ENCODE measurements at regions not wholly inside any gene's neighbourhood (a gene's known extent, or its start where the extent isn't known, plus 50 kb on each side); places are given as distances from the start of the nearest gene placed in this dataset.

- Histone ChIP-seq H3K79me2 (ENCODE audit: control insufficient read depth, insufficient read depth, low read length) (no peaks in the 10 kb centered on the region), H3K27me3 (ENCODE audit: control insufficient read depth, insufficient read depth, low read length) (peaks cover 4% of the 10 kb centered on the region), H2AFZ (ENCODE audit: low read length) (no peak overlapping the region), H3K4me2 (ENCODE audit: extremely low read depth, insufficient read depth, low read length) (no peak overlapping the region), H3K4me1 (ENCODE audit: control insufficient read depth, extremely low read depth, insufficient read depth, low read length) (peaks cover 2% of the 10 kb centered on the region), H3K4me3 (replicated peaks in 1 of 4; ENCODE audit: control extremely low read depth in 1 of 4, insufficient read depth in 1 of 4, low read depth in 3 of 4, low read length in 4 of 4) (no peak overlapping the region), H3K36me3 (ENCODE audit: control insufficient read depth, insufficient read depth, low read length) (no peaks in the 10 kb centered on the region), H3K9ac (ENCODE audit: insufficient read depth, low read length) (no peak overlapping the region), H4K20me1 (ENCODE audit: control insufficient read depth, extremely low read depth, insufficient read depth, low read length) (no peaks in the 10 kb centered on the region), H3K27ac (ENCODE audit: insufficient read depth, low read length) (no peak overlapping the region), H3K9me3 (ENCODE audit: control insufficient read depth, insufficient read depth, low read depth, low read length) (no peaks in the 10 kb centered on the region)
- DNase-seq (ENCODE audit: low read depth in 2 of 2): peak in 1 of 2 donors; percentile 23
- TF ChIP-seq EZH2 (IDR thresholded peaks at IDR 0.05; ENCODE audit: low read length, missing control alignments) (no peak), CTCF (conservative IDR thresholded peaks at IDR 0.05 in 1 of 2, IDR thresholded peaks at IDR 0.05 in 1 of 2; ENCODE audit: low read depth in 1 of 2, low read length in 2 of 2) (no peak)
Measured at GRCh38 chr10:93193906-93194305, 120.2 kb downstream of the CYP26A1 start.

- no peak for TF ChIP-seq EZH2 (IDR thresholded peaks at IDR 0.05; ENCODE audit: low read length, missing control alignments)
- TF ChIP-seq CTCF (conservative IDR thresholded peaks at IDR 0.05 in 1 of 2, IDR thresholded peaks at IDR 0.05 in 1 of 2; ENCODE audit: low read depth in 1 of 2, low read length in 2 of 2): no peak
Measured at GRCh38 chr10:93198401-93199131, 124.9 kb downstream of the CYP26A1 start.

GRCh38 chr10:93199191-93199751 lies 125.6 kb downstream of the CYP26A1 start:
- peaks cover 2% of the 10 kb centered on the region for H3K4me1 ChIP-seq (ENCODE audit: control insufficient read depth, extremely low read depth, insufficient read depth, low read length)
- no peak overlapping the region for H3K27ac ChIP-seq (ENCODE audit: insufficient read depth, low read length)
- DNase-seq (ENCODE audit: low read depth in 2 of 2): peak; percentile 54 to 85

More at GRCh38 chr10:93198401-93199131, 124.9 kb downstream of the CYP26A1 start:
- DNase-seq (ENCODE audit: low read depth in 2 of 2): peak; percentile 51 to 68
- Histone ChIP-seq H3K4me3 (replicated peaks in 1 of 4; ENCODE audit: control extremely low read depth in 1 of 4, insufficient read depth in 1 of 4, low read depth in 3 of 4, low read length in 4 of 4) (peak overlapping the region; percentile 8 to 67 (median 38)), H4K20me1 (ENCODE audit: control insufficient read depth, extremely low read depth, insufficient read depth, low read length) (no peaks in the 10 kb centered on the region), H3K9ac (ENCODE audit: insufficient read depth, low read length) (no peak overlapping the region), H3K36me3 (ENCODE audit: control insufficient read depth, insufficient read depth, low read length) (no peaks in the 10 kb centered on the region), H3K4me1 (ENCODE audit: control insufficient read depth, extremely low read depth, insufficient read depth, low read length) (peaks cover 2% of the 10 kb centered on the region), H2AFZ (ENCODE audit: low read length) (no peak overlapping the region), H3K9me3 (ENCODE audit: control insufficient read depth, insufficient read depth, low read depth, low read length) (no peaks in the 10 kb centered on the region), H3K27ac (ENCODE audit: insufficient read depth, low read length) (no peak overlapping the region), H3K4me2 (ENCODE audit: extremely low read depth, insufficient read depth, low read length) (peak overlapping the region; percentile 78), H3K79me2 (ENCODE audit: control insufficient read depth, insufficient read depth, low read length) (no peaks in the 10 kb centered on the region), H3K27me3 (ENCODE audit: control insufficient read depth, insufficient read depth, low read length) (peaks cover 1% of the 10 kb centered on the region)

More at GRCh38 chr10:93199191-93199751, 125.6 kb downstream of the CYP26A1 start:
- Histone ChIP-seq H3K9ac (ENCODE audit: insufficient read depth, low read length) (no peak overlapping the region), H3K79me2 (ENCODE audit: control insufficient read depth, insufficient read depth, low read length) (no peaks in the 10 kb centered on the region), H3K36me3 (ENCODE audit: control insufficient read depth, insufficient read depth, low read length) (no peaks in the 10 kb centered on the region), H4K20me1 (ENCODE audit: control insufficient read depth, extremely low read depth, insufficient read depth, low read length) (no peaks in the 10 kb centered on the region), H3K4me3 (replicated peaks in 1 of 4; ENCODE audit: control extremely low read depth in 1 of 4, insufficient read depth in 1 of 4, low read depth in 3 of 4, low read length in 4 of 4) (peak overlapping the region; percentile 8 to 67 (median 38)), H3K27me3 (ENCODE audit: control insufficient read depth, insufficient read depth, low read length) (no peaks in the 10 kb centered on the region), H3K9me3 (ENCODE audit: control insufficient read depth, insufficient read depth, low read depth, low read length) (no peaks in the 10 kb centered on the region), H3K4me2 (ENCODE audit: extremely low read depth, insufficient read depth, low read length) (peak overlapping the region; percentile 78), H2AFZ (ENCODE audit: low read length) (peak overlapping the region; percentile 68)
- no peak for TF ChIP-seq CTCF (conservative IDR thresholded peaks at IDR 0.05 in 1 of 2, IDR thresholded peaks at IDR 0.05 in 1 of 2; ENCODE audit: low read depth in 1 of 2, low read length in 2 of 2)
- no peak for TF ChIP-seq EZH2 (IDR thresholded peaks at IDR 0.05; ENCODE audit: low read length, missing control alignments)
